Stimulated activated CD4-positive, alpha-beta T cell treated with anti-CD3 and anti-CD28 coated beads, Interleukin-2, amount 100 ng/mL, for 4 hours (primary cell): ENCODE measurements at regions not wholly inside any gene's neighbourhood (a gene's known extent, or its start where the extent isn't known, plus 50 kb on each side); places are given as distances from the start of the nearest gene placed in this dataset.

Experiments used
- DNase-seq: peaks from one replicate; pipeline ENCODE4 v3.0.0-alpha.2; 2020; ENCODE audit warnings: low read depth

- no peak for DNase-seq
These were observed 1076.1 kb downstream of the VRK1 start for GRCh38 chr14:97873291-97873690.

DNA sequence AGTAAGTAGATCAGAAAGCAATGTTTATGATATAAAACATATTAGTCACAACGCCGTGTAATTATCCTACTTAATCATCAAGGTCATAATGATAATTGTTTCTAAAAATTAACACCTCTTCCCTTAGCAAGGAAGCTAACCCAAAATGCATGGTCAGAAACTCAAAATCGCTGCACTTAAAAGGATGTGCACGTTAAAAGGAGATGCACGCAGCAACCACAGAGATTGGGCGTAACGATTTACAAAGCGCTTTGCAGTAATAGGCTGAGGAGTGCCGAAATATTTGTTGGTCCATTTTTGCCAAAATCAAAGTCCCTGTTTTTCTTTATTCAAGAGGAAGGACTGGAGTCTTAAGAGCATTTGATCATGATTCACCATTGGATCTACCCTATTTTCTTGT lies 1077.2 kb downstream of the VRK1 start:
- no peak for DNase-seq

DNA sequence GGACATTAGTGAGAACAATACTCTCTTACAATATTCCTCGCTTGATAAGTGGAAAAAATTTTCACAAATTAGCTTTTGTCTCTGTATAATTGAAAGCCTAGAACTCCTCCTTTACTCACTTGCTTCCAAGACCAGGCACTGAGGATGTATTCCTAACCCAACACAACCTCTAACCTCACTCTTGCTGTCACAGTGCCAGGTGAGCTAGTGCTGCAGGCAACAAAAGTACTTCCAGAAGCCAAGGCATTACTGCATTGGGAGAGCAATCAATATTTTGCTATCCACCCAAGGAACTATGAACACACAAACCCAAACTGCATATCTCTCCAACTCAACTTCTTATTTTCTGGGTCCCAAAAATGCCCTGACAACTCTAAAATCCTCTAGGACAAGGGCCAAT lies 1081.0 kb downstream of the VRK1 start:
- DNase-seq: no peak

DNA sequence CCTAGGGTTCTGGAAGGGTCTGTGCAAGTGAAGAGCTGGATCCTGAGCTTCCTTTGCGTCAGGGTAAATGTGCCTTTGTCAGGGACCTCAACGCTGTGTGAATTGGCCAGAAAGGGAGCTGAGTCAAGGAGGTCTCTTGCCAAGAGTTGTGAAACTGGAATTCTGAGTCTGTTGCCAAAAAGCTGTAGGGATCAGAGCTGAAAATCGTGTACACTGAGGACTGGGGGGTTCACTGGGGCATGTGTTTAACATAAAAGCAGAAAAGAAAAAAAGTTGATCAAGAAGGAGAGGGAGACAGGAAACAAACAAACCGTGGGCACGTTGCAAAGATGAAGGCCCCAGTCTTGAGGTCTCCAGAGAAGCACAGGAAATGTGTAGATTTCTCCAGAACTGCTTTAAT lies 1081.5 kb downstream of the VRK1 start:
- DNase-seq: no peak

DNA sequence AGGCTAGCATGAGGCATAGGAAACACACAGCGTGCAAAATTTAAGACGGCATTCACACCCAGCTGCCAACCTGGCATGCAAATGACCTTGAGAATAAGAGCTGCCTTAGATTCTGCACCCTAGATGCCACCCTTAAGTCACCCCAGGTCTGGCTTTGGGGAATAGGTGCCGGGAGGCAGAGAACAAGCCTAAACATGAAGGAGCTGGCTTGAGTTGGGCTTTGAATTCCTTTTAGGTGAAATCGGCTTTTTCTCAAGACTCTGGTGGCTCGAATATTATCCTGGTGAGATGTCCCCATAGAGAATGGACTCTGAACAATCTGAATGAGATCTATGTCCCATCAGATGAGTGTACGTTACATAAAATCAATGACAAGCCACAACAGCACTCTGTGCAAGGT lies 1090.5 kb downstream of the VRK1 start:
- DNase-seq: no peak

DNA sequence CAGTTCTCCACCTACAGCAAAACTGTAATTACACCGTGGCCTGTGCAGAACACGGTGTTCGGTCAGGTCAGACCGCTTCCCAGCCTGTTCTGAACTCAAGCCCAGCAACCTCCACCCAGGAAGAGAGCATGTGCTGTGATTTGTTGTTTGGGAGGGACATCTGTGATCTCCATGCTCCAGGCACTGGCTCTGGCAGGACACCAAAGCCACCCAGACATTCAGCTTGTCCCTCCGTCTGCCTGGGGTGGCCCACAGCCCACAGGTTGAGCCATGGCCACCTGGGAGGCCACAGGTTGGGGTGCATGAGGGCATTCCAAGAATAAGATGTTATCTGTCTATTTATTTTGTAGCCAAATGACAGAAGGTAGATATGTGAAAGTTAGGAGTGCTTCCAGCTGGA lies 1091.1 kb downstream of the VRK1 start:
- no peak for DNase-seq

DNA sequence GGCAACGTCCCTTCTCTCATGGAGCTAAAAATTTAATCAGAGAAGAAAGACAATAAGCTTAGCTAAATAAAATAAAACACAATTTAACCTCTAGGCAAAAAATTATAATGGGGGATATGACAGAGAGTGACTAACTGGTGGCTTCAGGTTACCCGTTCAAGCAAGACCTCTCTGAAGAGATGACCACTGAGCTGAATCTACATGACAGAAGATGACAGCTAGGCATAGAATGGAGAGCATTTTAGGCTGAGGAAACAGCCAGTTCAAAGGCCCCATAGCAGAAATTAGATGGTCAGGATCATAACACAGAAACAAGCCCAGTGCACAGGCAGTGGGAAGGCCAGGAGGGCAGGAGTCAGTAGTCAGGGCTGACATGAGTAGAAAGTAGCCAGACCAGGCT lies 1094.3 kb downstream of the VRK1 start:
- DNase-seq: no peak

GRCh38 chr14:97894552-97894951 lies 1097.4 kb downstream of the VRK1 start:
- no peak for DNase-seq

DNA sequence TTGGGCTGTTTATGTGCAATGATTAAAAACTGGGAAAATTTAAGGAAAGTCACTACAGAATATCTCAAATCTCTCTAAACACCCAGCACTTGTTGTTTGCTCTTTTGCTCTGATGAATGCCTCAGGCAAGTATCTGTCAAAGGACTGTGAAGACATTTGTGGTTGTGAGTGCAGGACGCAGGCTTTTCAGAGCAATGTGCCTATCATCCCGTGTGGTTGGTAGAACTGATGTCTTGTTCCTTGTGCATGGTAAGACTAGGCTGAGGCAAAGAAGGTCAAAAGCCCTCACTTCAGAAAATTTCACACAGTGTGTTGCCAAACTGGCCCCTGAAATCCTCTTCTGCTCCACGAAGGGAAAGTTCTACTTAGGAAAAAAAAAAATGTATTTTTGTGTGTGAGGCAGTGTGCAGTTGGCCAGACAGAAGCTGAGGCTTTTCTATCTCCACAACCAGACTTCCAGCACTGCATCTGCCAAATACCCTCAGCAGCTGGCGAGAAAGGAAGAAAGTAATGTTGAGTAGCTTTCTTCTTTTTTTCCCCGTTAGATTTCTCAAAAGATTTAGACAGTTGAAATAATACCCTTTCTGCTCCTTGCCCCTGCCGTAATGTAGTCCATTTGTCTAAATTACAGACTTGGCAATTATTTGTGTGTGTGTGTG lies 1103.1 kb downstream of the VRK1 start:
- no peak for DNase-seq

DNA sequence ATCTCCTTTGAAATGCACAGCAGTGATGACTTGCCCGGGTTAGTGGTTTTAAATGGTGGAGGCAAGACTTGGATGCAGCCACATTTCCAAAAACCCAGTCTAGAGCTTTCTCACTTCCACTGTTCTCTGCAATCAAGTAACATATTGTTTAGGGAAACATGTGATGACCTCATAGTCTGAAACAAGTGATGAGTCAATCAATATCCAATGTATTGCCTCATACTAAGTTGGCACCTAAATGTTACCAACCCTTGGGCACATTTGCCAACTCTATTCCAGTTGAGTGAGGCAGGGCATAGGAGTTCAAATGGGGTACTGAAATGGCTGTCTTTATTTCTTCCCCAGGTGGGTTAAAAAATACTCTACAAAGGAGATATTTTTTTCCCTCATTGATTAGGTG lies 1105.4 kb downstream of the VRK1 start:
- no peak for DNase-seq

- DNase-seq: no peak
These were observed 1106.6 kb downstream of the VRK1 start for GRCh38 chr14:97903821-97904220.

DNA sequence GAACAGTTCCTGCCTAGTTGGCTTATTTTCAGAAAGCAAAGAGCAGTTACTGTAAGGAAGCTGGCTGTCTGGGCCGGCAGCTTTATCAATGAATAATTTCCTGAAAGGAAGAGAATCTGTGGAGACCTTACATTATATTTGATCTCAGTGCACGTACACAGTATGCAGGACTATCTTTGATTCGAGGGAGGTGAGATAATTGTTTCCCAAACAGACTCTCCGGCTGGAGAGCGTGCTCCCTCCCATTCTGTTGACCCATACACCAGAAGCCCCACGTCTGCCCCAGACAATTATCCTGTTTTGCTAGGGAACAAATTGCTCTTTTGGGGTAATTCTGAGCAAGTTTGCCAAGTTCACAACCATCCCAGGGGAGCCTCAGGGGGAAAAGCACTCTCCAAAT lies 1115.0 kb downstream of the VRK1 start:
- no peak for DNase-seq

GRCh38 chr14:97916100-97916499 lies 1118.9 kb downstream of the VRK1 start:
- DNase-seq: no peak

- no peak for DNase-seq
These were observed 1119.7 kb downstream of the VRK1 start for GRCh38 chr14:97916669-97917568.

GRCh38 chr14:97920201-97920600 lies 1123.0 kb downstream of the VRK1 start:
- no peak for DNase-seq

DNA sequence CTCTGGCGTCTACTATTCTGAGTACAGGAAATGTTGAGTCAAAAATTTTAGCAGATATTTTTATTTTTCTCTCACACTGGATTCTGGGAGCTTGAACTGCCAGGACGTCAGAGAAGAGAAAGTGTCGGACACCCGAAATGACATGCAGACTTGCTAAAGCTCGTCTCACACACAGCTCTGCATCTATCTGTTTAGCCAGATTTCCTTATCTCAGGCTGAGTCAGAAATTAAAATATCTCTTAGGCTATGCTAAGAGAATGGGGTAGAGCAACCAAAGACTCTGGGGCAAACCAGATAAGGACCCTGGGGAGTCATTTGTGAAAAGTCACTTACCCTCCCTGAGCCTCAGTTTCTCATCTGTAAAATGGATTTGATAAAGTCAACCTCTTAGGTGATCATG lies 1124.1 kb downstream of the VRK1 start:
- no peak for DNase-seq

DNA sequence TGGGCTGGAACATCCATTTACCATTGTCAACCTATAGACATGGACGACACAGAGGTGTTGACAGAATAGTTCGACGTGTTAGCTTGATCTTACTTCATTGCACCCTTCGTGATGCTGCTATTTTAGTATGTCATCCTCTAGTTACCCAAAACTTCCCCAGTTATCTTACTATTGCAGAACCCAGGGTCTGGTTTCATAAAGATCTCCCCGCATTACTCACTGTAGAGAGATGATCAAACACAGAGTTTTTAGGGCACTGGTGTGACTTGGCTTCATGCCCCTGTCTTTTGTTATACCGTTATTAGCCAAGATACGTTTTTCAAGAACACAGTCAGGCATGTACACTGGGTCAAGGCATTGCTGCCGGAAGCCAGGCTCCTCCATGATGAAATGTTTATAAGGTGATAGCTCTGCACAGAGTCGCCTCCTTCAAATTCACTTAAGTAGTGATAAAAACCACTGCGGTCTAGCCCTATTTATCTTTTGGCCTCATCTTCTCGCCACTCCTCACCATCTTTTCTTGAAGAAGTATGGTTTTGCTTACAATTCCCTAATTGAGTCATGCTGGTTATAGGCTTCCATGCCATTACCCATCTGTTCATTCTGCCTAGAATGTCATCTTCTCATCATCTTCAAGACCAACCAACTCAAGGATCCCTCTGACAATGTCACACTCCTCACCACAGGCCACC lies 1127.9 kb downstream of the VRK1 start:
- DNase-seq: no peak

GRCh38 chr14:97930166-97930565 lies 1133.0 kb downstream of the VRK1 start:
- DNase-seq: no peak

- DNase-seq: no peak
These were observed 1134.1 kb downstream of the VRK1 start for GRCh38 chr14:97931273-97931672.

- DNase-seq: no peak
These were observed 1145.7 kb downstream of the VRK1 start for GRCh38 chr14:97942921-97943320.

DNA sequence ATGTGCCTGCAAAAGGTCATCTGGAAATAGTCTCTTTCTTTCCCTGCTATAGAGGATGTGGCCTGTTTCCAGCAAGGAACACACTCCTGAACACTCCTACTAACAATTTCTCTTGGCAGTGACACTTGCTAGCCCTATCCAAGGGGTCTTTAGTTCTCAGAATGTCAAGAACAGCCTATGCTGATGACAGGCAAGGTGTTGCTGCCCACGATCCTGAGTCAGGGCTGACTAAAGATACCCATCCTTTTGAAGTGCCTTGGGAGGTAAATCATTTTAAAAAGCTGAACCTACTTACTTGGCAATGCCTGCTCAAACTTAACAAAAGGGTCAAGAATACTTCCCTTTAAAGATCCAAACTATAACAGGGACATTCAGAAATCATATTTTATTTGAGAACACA lies 1146.4 kb downstream of the VRK1 start:
- peak; percentile 7 for DNase-seq

DNA sequence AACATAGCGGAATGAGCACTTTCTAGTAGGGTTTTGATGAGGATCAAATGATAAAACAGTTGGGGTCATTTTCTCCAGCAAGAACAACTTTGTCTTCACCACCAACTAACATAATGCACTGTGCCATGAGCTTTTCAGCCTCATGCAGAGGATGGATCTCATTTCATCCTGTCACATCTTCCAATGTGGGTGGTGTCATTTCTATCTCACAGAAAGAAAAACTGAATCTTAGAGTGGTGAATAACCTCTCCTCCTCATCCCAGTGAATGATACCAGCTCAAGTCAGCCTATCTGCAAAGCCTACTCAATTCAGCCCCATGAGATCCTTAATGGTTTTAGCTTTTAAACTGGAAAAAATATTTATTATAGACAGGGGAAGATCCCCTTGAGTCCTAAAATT lies 1147.2 kb downstream of the VRK1 start:
- no peak for DNase-seq

- no peak for DNase-seq
These were observed 1148.4 kb downstream of the VRK1 start for GRCh38 chr14:97945631-97946030.
